ENCODE measurements at regions not wholly inside any gene's neighbourhood (a gene's known extent, or its start where the extent isn't known, plus 50 kb on each side); places are given as distances from the start of the nearest gene placed in this dataset.
"Not testable (repeated sequence)": the region's sequence is repeated elsewhere in the genome, so short reads cannot be mapped to it uniquely, and the experiment has no call there.

DNA sequence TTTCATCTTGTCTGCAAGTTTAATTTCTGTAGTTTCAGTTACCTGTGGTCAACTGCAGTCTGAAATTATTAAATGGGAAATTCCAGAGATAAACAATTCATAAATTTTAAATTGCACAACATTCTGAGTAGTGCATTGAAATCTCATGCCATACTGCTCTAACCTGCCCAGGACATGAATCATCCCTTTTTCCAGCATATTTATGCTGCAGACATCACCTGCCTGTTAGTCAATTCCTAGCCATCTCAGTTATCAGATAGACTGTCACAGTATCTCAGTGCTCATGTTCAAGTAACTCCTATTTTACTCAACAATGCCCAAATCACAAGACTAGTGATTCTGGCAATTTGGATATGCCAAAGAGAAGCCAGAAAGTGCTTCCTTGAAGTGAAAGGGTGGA lies 223.0 kb upstream of the GRIA1 start:
- Histone ChIP-seq H3K9ac (ENCODE audit: low read depth in 2 of 2, low read length in 2 of 2) (no peak overlapping the region), H3K36me3 (no peaks in the 10 kb centered on the region), H3K27me3 (no peaks in the 10 kb centered on the region), H3K4me3 (no peak overlapping the region), H3K9me3 (no peaks in the 10 kb centered on the region), H3K4me1 (no peaks in the 10 kb centered on the region), H3K27ac (no peak overlapping the region)
- intact Hi-C loops (cut with DNase I), result no loop called here
- DNase-seq, result no peak
- TF ChIP-seq, protein P1, sequence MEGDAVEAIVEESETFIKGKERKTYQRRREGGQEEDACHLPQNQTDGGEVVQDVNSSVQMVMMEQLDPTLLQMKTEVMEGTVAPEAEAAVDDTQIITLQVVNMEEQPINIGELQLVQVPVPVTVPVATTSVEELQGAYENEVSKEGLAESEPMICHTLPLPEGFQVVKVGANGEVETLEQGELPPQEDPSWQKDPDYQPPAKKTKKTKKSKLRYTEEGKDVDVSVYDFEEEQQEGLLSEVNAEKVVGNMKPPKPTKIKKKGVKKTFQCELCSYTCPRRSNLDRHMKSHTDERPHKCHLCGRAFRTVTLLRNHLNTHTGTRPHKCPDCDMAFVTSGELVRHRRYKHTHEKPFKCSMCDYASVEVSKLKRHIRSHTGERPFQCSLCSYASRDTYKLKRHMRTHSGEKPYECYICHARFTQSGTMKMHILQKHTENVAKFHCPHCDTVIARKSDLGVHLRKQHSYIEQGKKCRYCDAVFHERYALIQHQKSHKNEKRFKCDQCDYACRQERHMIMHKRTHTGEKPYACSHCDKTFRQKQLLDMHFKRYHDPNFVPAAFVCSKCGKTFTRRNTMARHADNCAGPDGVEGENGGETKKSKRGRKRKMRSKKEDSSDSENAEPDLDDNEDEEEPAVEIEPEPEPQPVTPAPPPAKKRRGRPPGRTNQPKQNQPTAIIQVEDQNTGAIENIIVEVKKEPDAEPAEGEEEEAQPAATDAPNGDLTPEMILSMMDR (IDR thresholded peaks at IDR 0.05), result no peak

DNA sequence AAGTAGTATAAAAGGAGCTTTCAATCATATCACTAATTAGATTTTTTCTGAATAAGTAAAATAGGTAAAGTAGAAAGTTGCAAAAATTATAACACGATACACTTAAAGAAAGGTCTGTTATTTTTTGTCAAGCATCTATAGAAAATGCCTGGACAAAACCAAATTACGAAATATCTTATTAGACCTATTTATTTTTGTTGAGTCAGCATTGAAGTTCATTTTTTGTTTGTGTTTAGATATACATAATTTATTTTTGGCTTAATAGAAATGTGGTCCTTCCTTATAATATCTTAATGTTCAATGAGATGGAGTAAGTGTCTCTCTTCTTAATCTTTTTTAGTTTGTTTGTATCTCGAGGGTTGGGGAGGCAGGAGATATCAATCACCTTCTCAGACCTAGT lies 214.8 kb upstream of the GRIA1 start:
- no peak overlapping the region for H3K4me3 ChIP-seq

GRCh38 chr5:153276151-153276550 lies 214.3 kb upstream of the GRIA1 start:
- intact Hi-C loops (cut with DNase I), result no loop called here
- Histone ChIP-seq H3K27ac (no peak overlapping the region), H3K27me3 (no peaks in the 10 kb centered on the region), H3K9me3 (no peaks in the 10 kb centered on the region), H3K4me1 (no peaks in the 10 kb centered on the region), H3K4me3 (no peak overlapping the region), H3K36me3 (no peaks in the 10 kb centered on the region), H3K9ac (ENCODE audit: low read depth in 2 of 2, low read length in 2 of 2) (no peak overlapping the region)
- TF ChIP-seq, protein P1 (IDR thresholded peaks at IDR 0.05), result no peak
- no peak for DNase-seq

More for the DNA sequence above, 214.8 kb upstream of the GRIA1 start:
- Histone ChIP-seq H3K36me3 (no peaks in the 10 kb centered on the region), H3K4me1 (no peaks in the 10 kb centered on the region), H3K9ac (ENCODE audit: low read depth in 2 of 2, low read length in 2 of 2) (no peak overlapping the region), H3K27me3 (no peaks in the 10 kb centered on the region), H3K9me3 (no peaks in the 10 kb centered on the region), H3K27ac (no peak overlapping the region)
- intact Hi-C loops (cut with DNase I), result no loop called here
- no peak for DNase-seq
- TF ChIP-seq, protein P1 (IDR thresholded peaks at IDR 0.05), result no peak

GRCh38 chr5:153296251-153296844 lies 194.1 kb upstream of the GRIA1 start:
- H3K4me3 ChIP-seq; H3K36me3 ChIP-seq; DNase-seq; H3K9ac ChIP-seq (ENCODE audit: low read depth in 2 of 2, low read length in 2 of 2); H3K27ac ChIP-seq; H3K9me3 ChIP-seq; H3K27me3 ChIP-seq; intact Hi-C loops (cut with DNase I); H3K4me1 ChIP-seq: not testable (repeated sequence)

GRCh38 chr5:153299891-153300290 lies 190.6 kb upstream of the GRIA1 start:
- Histone ChIP-seq H3K4me1 (no peaks in the 10 kb centered on the region), H3K36me3 (no peaks in the 10 kb centered on the region), H3K9ac (ENCODE audit: low read depth in 2 of 2, low read length in 2 of 2) (no peak overlapping the region), H3K9me3 (no peaks in the 10 kb centered on the region), H3K27ac (no peak overlapping the region), H3K27me3 (no peaks in the 10 kb centered on the region), H3K4me3 (no peak overlapping the region)
- intact Hi-C loops (cut with DNase I), result no loop called here
- DNase-seq, result no peak
- TF ChIP-seq, protein P1 (IDR thresholded peaks at IDR 0.05), result no peak

GRCh38 chr5:153308282-153308681 lies 182.2 kb upstream of the GRIA1 start:
- TF ChIP-seq, protein P1 (IDR thresholded peaks at IDR 0.05), result no peak
- H3K4me1 ChIP-seq, result no peaks in the 10 kb centered on the region
- intact Hi-C loops (cut with DNase I), result no loop called here
- DNase-seq, result no peak
- H3K9ac ChIP-seq (ENCODE audit: low read depth in 2 of 2, low read length in 2 of 2), result no peak overlapping the region
- H3K36me3 ChIP-seq, result no peaks in the 10 kb centered on the region
- no peaks in the 10 kb centered on the region for H3K9me3 ChIP-seq
- H3K27me3 ChIP-seq, result no peaks in the 10 kb centered on the region
- no peak overlapping the region for H3K4me3 ChIP-seq
- no peak overlapping the region for H3K27ac ChIP-seq

Measured in colonic mucosa (tissue), 4 donors.